Loucy (cell line): ENCODE measurements at regions not wholly inside any gene's neighbourhood (a gene's known extent, or its start where the extent isn't known, plus 50 kb on each side); places are given as distances from the start of the nearest gene placed in this dataset.

ENCODE experiments used
- H2AFZ ChIP-seq: fragments of 200-600 bp; sonication (generic); 2 replicates; pipeline ENCODE4 v1.6.0; 2016; ENCODE audit warnings: antibody characterized with exemption, mild to moderate bottlenecking, low read length, moderate library complexity
- H3F3A ChIP-seq: fragments of 200-600 bp; 2 replicates; pipeline ENCODE4 v1.6.0; 2016; ENCODE audit warnings: antibody characterized with exemption, low read depth, mild to moderate bottlenecking
- H3K27me3 ChIP-seq: fragments of 200-600 bp; sonication (generic); 2 replicates; pipeline ENCODE4 v1.6.1; 2014; ENCODE audit warnings: low read length, mild to moderate bottlenecking; ENCODE audit not compliant: insufficient read depth, poor library complexity, severe bottlenecking
- H3K36me3 ChIP-seq: fragments of 200-600 bp; sonication (generic); 2 replicates; pipeline ENCODE4 v1.6.1; 2016; ENCODE audit warnings: low read length; ENCODE audit not compliant: insufficient read depth
- H3K4me1 ChIP-seq: fragments of 200-600 bp; sonication (generic); 2 replicates; pipeline ENCODE4 v1.5.1; 2014; ENCODE audit warnings: low read length, mild to moderate bottlenecking; ENCODE audit not compliant: insufficient read depth, poor library complexity, severe bottlenecking
- H3K4me2 ChIP-seq: fragments of 200-600 bp; sonication (generic); 2 replicates; pipeline ENCODE4 v1.6.0; 2014; ENCODE audit warnings: antibody characterized with exemption, low read length, low read depth, mild to moderate bottlenecking; ENCODE audit not compliant: poor library complexity, severe bottlenecking
- H3K4me3 ChIP-seq: fragments of 200-600 bp; sonication (generic); 2 replicates; pipeline ENCODE4 v1.5.1; 2014; ENCODE audit warnings: low read length, mild to moderate bottlenecking, mixed read lengths; ENCODE audit not compliant: poor library complexity, severe bottlenecking
- H3K79me2 ChIP-seq: fragments of 200-600 bp; sonication (generic); 2 replicates; pipeline ENCODE4 v1.6.1; 2014; ENCODE audit warnings: low read length; ENCODE audit not compliant: insufficient read depth
- H3K9ac ChIP-seq: fragments of 200-600 bp; sonication (generic); 2 replicates; pipeline ENCODE4 v1.6.0; 2014; ENCODE audit warnings: mild to moderate bottlenecking, low read depth, low read length, moderate library complexity; ENCODE audit not compliant: poor library complexity, severe bottlenecking
- H3K9me2 ChIP-seq: fragments of 200-600 bp; sonication (generic); replicated peaks from 2 replicates; pipeline ENCODE4 v1.6.1; 2016; ENCODE audit warnings: low read depth, low read length, mixed read lengths
- H3K9me3 ChIP-seq: fragments of 200-600 bp; sonication (generic); 2 replicates; pipeline ENCODE4 v1.6.1; 2014; ENCODE audit warnings: mild to moderate bottlenecking, antibody characterized with exemption, low read length, low read depth; ENCODE audit not compliant: insufficient read depth
- H4K20me1 ChIP-seq: fragments of 200-600 bp; sonication (generic); 2 replicates; pipeline ENCODE4 v1.6.0; 2014; ENCODE audit warnings: antibody characterized with exemption, low read length, mild to moderate bottlenecking; ENCODE audit not compliant: insufficient read depth, poor library complexity, severe bottlenecking
- CTCF ChIP-seq: fragments of 200-600 bp; sonication (generic); conservative IDR thresholded peaks from 2 replicates; pipeline ENCODE4 v1.5.1; 2014; ENCODE audit warnings: mild to moderate bottlenecking, antibody characterized with exemption, low read length
- EZH2phosphoT487 ChIP-seq: fragments of 200-600 bp; IDR thresholded peaks from 2 replicates; pipeline ENCODE4 v1.6.1; 2018; ENCODE audit warnings: antibody characterized with exemption, mild to moderate bottlenecking, moderate library complexity, borderline replicate concordance

GRCh38 chr2:240288087-240288521, 147.4 kb upstream of the GPC1 start:
- Histone ChIP-seq H3F3A (no peaks in the 10 kb centered on the region), H3K4me1 (no peaks in the 10 kb centered on the region), H3K4me3 (no peak overlapping the region), H3K9me2 (no peaks in the 10 kb centered on the region), H3K9me3 (peaks cover 3% of the 10 kb centered on the region; the same call in 1 of the 2 replicates), H3K4me2 (no peak overlapping the region), H4K20me1 (no peaks in the 10 kb centered on the region), H3K27me3 (no peaks in the 10 kb centered on the region), H2AFZ (no peak overlapping the region), H3K79me2 (no peaks in the 10 kb centered on the region), H3K36me3 (no peaks in the 10 kb centered on the region), H3K9ac (no peak overlapping the region)
- TF ChIP-seq EZH2phosphoT487, result no peak
- TF ChIP-seq CTCF, result no peak

DNA sequence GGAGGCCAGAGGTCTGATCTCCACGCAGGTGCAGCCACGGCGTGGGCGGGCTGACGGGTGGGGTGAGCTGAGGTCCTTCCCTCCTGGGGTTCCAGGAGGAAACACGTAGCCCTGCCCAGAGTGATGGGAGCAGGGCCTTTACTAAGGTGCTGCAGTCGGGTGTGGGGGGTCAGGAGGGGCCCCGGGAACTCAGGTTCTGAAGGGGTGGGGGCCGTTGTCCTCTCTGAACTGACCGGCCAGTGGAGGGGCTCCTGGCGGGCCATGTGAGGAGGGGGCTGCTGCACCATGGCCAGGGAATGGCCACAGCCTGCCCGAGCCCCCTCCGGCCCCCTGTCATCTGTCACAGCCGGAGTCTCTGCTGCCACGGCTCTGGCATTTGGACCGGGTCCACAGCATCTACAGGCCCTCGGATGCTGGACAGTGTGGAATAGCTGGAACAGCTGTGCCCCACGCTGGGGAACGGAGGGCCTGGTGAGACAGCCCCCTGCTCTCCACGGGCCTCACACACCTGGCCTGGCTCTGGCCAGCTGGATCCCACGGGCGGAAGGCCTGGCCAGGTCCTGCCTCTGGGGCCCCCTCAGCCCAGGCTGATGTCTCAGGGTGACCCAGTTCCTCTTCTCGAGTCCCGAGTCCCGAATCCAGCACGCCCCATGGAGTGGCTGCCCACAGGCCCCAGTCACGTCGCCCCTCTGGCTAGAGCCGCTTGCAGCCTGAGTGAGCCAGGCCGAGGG, 145.6 kb upstream of the GPC1 start:
- Histone ChIP-seq H3K4me3 (no peak overlapping the region), H3K27me3 (no peaks in the 10 kb centered on the region), H3K4me2 (no peak overlapping the region), H3K36me3 (no peaks in the 10 kb centered on the region), H3K79me2 (no peaks in the 10 kb centered on the region), H3K9me3 (peaks cover 4% of the 10 kb centered on the region; the same call in 1 of the 2 replicates), H3K4me1 (no peaks in the 10 kb centered on the region), H4K20me1 (no peaks in the 10 kb centered on the region), H2AFZ (no peak overlapping the region), H3K9ac (no peak overlapping the region), H3K9me2 (no peaks in the 10 kb centered on the region), H3F3A (no peaks in the 10 kb centered on the region)
- TF ChIP-seq CTCF, result no peak

- H3K9ac ChIP-seq, result no peak overlapping the region
- no peak overlapping the region for H3K4me2 ChIP-seq
- no peaks in the 10 kb centered on the region for H3K79me2 ChIP-seq
- TF ChIP-seq CTCF (no peak), EZH2phosphoT487 (no peak)
- H3K9me3 ChIP-seq, result peaks cover 6% of the 10 kb centered on the region; the same call in 1 of the 2 replicates
- no peaks in the 10 kb centered on the region for H3K36me3 ChIP-seq
- no peaks in the 10 kb centered on the region for H4K20me1 ChIP-seq
- H3F3A ChIP-seq, result no peaks in the 10 kb centered on the region
- H3K9me2 ChIP-seq, result no peaks in the 10 kb centered on the region
- H3K27me3 ChIP-seq, result no peaks in the 10 kb centered on the region
- H3K4me3 ChIP-seq, result no peak overlapping the region
- H3K4me1 ChIP-seq, result no peaks in the 10 kb centered on the region
- no peak overlapping the region for H2AFZ ChIP-seq
These were observed 144.8 kb upstream of the GPC1 start for GRCh38 chr2:240290432-240291336.
